CD8-positive, alpha-beta memory T cell (primary cell): ENCODE measurements at regions not wholly inside any gene's neighbourhood (a gene's known extent, or its start where the extent isn't known, plus 50 kb on each side); places are given as distances from the start of the nearest gene placed in this dataset.

Experiments
- CTCF ChIA-PET: fragments of 350-600 bp; sonication (Branson Sonifier 250); formaldehyde crosslinking; loops from one replicate; lab custom pipeline; 2021; ENCODE audit warnings: antibody characterized with exemption; lab: Charles Lee
- POLR2A ChIA-PET: fragments of 350-600 bp; sonication (Branson Sonifier 250); formaldehyde crosslinking; loops from one replicate; lab custom pipeline; 2021; ENCODE audit warnings: antibody characterized with exemption; lab: Charles Lee
- DNase-seq, 5 donors: peaks; one replicate each; pipeline versions ENCODE4 v3.0.0 to v3.0.0-alpha.2; 2020 to 2022; ENCODE audit warnings: mixed read lengths in 1 of 5
- H3K27ac ChIP-seq: one replicate; pipeline ENCODE4 v1.7.0; 2013; ENCODE audit warnings: low read depth, mild to moderate bottlenecking, low read length, moderate library complexity
- H3K27me3 ChIP-seq: 2 replicates; pipeline ENCODE4 v1.7.0; 2013; ENCODE audit warnings: low read length, mild to moderate bottlenecking; ENCODE audit not compliant: insufficient read depth, poor library complexity, severe bottlenecking
- H3K36me3 ChIP-seq: 2 replicates; pipeline ENCODE4 v1.7.0; 2013; ENCODE audit warnings: mild to moderate bottlenecking, low read length, moderate library complexity; ENCODE audit not compliant: insufficient read depth
- H3K4me1 ChIP-seq: 2 replicates; pipeline ENCODE4 v1.7.0; 2013; ENCODE audit warnings: mild to moderate bottlenecking, low read length, moderate library complexity; ENCODE audit not compliant: insufficient read depth
- H3K4me3 ChIP-seq: 2 replicates; pipeline ENCODE4 v1.7.0; 2013; ENCODE audit warnings: mild to moderate bottlenecking, low read length
- H3K9me3 ChIP-seq: 2 replicates; pipeline ENCODE4 v1.7.0; 2013; ENCODE audit warnings: mild to moderate bottlenecking, low read length
- H3K27ac Mint-ChIP-seq, 8 donors: one replicate each; pipeline ENCODE4 v1.8.0; 2020 to 2021; ENCODE audit warnings: mixed read lengths in 8 of 8, mild to moderate bottlenecking in 6 of 8, inconsistent platforms in 3 of 8, moderate library complexity in 3 of 8
- H3K27me3 Mint-ChIP-seq, 2 donors: one replicate each; pipeline ENCODE4 v1.8.0; 2020 to 2021; ENCODE audit warnings: mixed read lengths in 2 of 2, mild to moderate bottlenecking in 1 of 2, moderate library complexity in 1 of 2
- H3K36me3 Mint-ChIP-seq, 3 donors: one replicate each; pipeline ENCODE4 v1.8.0; 2020 to 2021; ENCODE audit warnings: mixed read lengths in 3 of 3, inconsistent platforms in 1 of 3, mild to moderate bottlenecking in 1 of 3
- H3K4me1 Mint-ChIP-seq, 3 donors: one replicate each; pipeline ENCODE4 v1.8.0; 2020 to 2021; ENCODE audit warnings: mixed read lengths in 3 of 3, inconsistent platforms in 1 of 3, mild to moderate bottlenecking in 1 of 3
- H3K4me3 Mint-ChIP-seq, 7 donors: one replicate each; pipeline ENCODE4 v1.8.0; 2020 to 2021; ENCODE audit warnings: mixed read lengths in 7 of 7, mild to moderate bottlenecking in 6 of 7, moderate library complexity in 4 of 7, inconsistent platforms in 2 of 7
- H3K9me3 Mint-ChIP-seq, 5 donors: one replicate each; pipeline ENCODE4 v1.8.0; 2020 to 2022; ENCODE audit warnings: mixed read lengths in 5 of 5, mild to moderate bottlenecking in 3 of 5, moderate library complexity in 2 of 5, inconsistent platforms in 1 of 5

DNA sequence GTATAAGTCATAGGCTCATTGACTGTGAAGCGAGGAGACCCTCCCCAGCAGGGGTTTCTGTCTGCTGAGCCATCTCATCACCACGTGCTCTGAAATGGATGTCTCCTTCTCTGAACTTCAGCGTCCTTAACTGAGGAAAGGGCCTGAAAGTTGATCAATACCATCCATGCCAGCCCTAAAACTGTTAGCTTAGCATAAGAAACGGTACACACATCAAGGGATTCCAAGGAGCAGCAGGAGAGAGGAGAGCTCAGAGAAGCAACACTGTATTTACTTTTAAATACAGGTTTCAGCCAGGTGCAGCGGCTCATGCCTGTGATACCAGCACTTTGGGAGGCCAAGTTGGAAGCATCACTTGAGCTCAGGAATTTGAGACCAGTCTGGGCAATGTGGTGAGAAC is 248.9 kb upstream of the TNRC6C start:
- no peak overlapping the region for H3K27ac ChIP-seq
- peaks cover 0 to 17% (median 5%) of the 10 kb centered on the region in 3 donors for H3K36me3 Mint-ChIP-seq
- ChIA-PET CTCF (interaction anchor here (1.3 kb wide), 1 partner anchor 65 kb away, joined by 5 read pairs; no protein-coding TSS in a partner anchor), POLR2A (no interaction called here)
- peak overlapping the region in 1 of 8 donors; percentile 61 for H3K27ac Mint-ChIP-seq
- H3K27me3 ChIP-seq, result no peaks in the 10 kb centered on the region
- no peaks in the 10 kb centered on the region for H3K4me1 ChIP-seq
- H3K4me3 Mint-ChIP-seq, result no peak overlapping the region
- no peaks in the 10 kb centered on the region for H3K36me3 ChIP-seq
- DNase-seq, result no peak
- H3K9me3 Mint-ChIP-seq, result peaks cover 21 to 35% (median 28%) of the 10 kb centered on the region in 5 donors
- no peaks in the 10 kb centered on the region for H3K4me1 Mint-ChIP-seq
- no peak overlapping the region for H3K4me3 ChIP-seq
- H3K27me3 Mint-ChIP-seq, result peaks cover 10 to 32% of the 10 kb centered on the region in 2 donors
- H3K9me3 ChIP-seq, result no peaks in the 10 kb centered on the region

DNA sequence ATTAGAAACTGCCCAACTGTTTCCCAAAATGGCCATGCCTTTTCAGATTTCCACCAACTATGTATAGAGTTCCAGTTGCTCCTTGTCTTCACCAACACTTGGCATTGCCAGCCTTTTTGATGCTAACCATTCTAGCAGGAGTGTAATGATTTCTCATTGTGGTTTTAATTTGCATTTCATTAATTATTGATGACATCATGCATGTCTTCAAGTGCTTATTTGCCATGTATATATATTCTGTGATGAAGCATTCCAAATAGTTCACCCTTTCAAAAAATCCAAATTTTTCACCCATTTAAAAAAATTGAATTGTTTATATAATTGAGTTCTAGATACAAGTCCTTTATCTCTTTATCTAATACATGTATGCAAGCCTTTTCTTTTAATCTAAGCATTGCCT is 245.9 kb upstream of the TNRC6C start:
- Mint-ChIP-seq H3K36me3 (peaks cover 0 to 9% (median 2%) of the 10 kb centered on the region in 3 donors), H3K27ac (no peak overlapping the region), H3K9me3 (peaks cover 9 to 23% (median 16%) of the 10 kb centered on the region in 5 donors), H3K4me1 (no peaks in the 10 kb centered on the region), H3K4me3 (no peak overlapping the region), H3K27me3 (peaks cover 4 to 26% of the 10 kb centered on the region in 2 donors)
- ChIA-PET CTCF (no interaction called here), POLR2A (no interaction called here)
- Histone ChIP-seq H3K4me3 (no peak overlapping the region), H3K9me3 (no peaks in the 10 kb centered on the region), H3K4me1 (no peaks in the 10 kb centered on the region), H3K27ac (no peak overlapping the region), H3K36me3 (no peaks in the 10 kb centered on the region), H3K27me3 (no peaks in the 10 kb centered on the region)
- no peak for DNase-seq

DNA sequence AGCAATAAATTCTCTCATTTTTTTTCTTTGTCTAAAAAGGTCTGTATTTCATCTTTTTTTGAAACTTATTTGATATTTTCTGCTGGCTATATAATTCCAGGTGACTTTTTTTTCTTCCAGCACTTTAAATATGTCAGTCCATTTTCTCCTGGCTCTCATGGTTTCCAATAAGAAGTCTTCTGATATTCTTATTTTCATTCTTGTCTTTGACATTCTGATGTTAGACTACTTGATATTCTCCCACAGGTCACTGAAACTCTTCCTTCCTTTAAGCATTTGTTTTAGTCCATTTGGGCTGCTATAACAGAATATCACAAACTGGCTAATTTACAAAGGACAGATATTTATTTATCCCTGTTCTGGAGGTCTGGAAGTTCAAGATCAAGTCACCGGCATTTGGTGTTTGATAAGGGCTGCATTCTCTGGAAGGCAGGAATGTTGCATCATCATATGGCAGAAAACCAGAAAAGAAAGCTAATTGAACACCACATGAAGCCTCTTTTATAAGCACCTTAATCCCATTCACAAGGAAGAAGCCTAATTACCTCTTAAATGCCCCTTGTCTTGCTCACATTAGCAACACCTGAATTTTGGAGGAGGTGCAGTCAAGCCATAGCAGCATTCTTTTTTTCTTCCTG is 242.1 kb upstream of the TNRC6C start:
- DNase-seq, result no peak
- CTCF ChIA-PET, result no interaction called here

DNA sequence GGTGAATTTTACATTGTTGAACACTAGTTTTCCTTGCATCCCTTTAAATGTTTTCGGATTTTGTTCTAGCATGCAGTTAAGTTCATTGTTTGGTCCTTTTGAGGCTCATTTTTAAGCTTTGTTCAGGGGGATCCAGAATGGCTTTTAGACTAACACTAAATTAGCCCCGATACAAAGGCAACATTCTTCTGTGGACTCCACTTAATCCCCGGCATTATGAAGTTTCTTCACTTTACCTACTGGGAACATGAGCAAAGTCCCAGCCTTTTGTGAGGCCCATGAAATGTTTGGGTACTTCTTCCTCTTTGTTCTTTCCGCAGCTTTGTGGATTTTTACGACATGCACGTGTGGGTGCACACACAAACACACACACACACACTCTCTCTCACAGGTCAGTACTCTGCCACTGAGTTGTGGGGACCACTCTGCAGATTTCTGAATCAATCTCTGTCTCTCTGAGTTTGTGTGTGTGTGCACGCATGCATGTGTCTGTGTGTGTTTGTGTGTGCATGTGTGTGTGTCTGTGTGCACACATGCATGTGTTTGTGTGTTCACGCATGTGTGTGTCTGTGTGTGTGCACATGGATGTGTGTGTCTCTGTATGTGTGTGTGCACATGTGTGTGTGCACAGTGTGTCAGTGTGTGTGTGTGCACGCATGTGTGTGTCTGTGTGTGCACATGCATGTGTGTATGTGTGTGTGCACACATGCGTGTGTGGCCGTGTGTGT is 240.4 kb upstream of the TNRC6C start:
- POLR2A ChIA-PET, result no interaction called here
- H3K27ac Mint-ChIP-seq, result no peak overlapping the region

More for the DNA sequence above, 242.1 kb upstream of the TNRC6C start:
- Histone ChIP-seq H3K4me3 (no peak overlapping the region), H3K4me1 (no peaks in the 10 kb centered on the region), H3K36me3 (no peaks in the 10 kb centered on the region), H3K27me3 (no peaks in the 10 kb centered on the region), H3K9me3 (no peaks in the 10 kb centered on the region), H3K27ac (no peak overlapping the region)
- Mint-ChIP-seq H3K4me1 (no peaks in the 10 kb centered on the region), H3K4me3 (no peak overlapping the region), H3K9me3 (peaks cover 9 to 23% (median 16%) of the 10 kb centered on the region in 5 donors), H3K27ac (no peak overlapping the region), H3K36me3 (peaks cover 0 to 9% (median 2%) of the 10 kb centered on the region in 3 donors), H3K27me3 (peaks cover 4 to 25% of the 10 kb centered on the region in 2 donors)
- POLR2A ChIA-PET, result no interaction called here

DNA sequence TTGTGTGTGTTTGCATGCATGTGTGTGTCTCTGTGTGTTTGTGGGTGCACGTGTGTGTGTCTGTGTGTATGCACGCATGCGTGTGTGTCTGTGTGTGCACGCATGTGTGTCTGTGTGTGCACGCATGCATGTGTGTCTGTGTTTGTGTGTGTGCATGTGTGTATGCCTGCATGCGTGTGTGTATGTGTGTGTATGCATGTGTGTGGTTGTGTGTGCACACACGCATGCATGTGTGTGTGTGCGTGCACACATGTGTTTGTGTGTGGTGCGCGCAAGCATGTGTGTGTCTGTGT is 239.9 kb upstream of the TNRC6C start:
- Histone ChIP-seq H3K36me3 (no peaks in the 10 kb centered on the region), H3K27me3 (no peaks in the 10 kb centered on the region), H3K9me3 (no peaks in the 10 kb centered on the region), H3K4me3 (no peak overlapping the region), H3K27ac (no peak overlapping the region), H3K4me1 (no peaks in the 10 kb centered on the region)
- H3K4me3 Mint-ChIP-seq, result no peak overlapping the region
- ChIA-PET POLR2A (no interaction called here), CTCF (no interaction called here)
- H3K27ac Mint-ChIP-seq, result no peak overlapping the region
- peaks cover 7 to 25% of the 10 kb centered on the region in 2 donors for H3K27me3 Mint-ChIP-seq
- no peaks in the 10 kb centered on the region for H3K4me1 Mint-ChIP-seq
- H3K9me3 Mint-ChIP-seq, result peaks cover 9 to 18% (median 12%) of the 10 kb centered on the region in 5 donors
- DNase-seq, result no peak
- peaks cover 0 to 9% (median 2%) of the 10 kb centered on the region in 3 donors for H3K36me3 Mint-ChIP-seq

More for the DNA sequence above, 240.4 kb upstream of the TNRC6C start:
- Histone ChIP-seq H3K4me3 (no peak overlapping the region), H3K9me3 (no peaks in the 10 kb centered on the region), H3K27me3 (no peaks in the 10 kb centered on the region), H3K27ac (no peak overlapping the region), H3K36me3 (no peaks in the 10 kb centered on the region), H3K4me1 (no peaks in the 10 kb centered on the region)
- Mint-ChIP-seq H3K9me3 (peaks cover 9 to 21% (median 15%) of the 10 kb centered on the region in 5 donors), H3K27me3 (peaks cover 7 to 25% of the 10 kb centered on the region in 2 donors), H3K4me3 (no peak overlapping the region), H3K4me1 (no peaks in the 10 kb centered on the region), H3K36me3 (peaks cover 0 to 9% (median 2%) of the 10 kb centered on the region in 3 donors)
- CTCF ChIA-PET, result interaction anchor here (0.6 kb wide), 1 partner anchor 470 kb away, joined by 3 read pairs; no protein-coding TSS in a partner anchor
- DNase-seq, result no peak

DNA sequence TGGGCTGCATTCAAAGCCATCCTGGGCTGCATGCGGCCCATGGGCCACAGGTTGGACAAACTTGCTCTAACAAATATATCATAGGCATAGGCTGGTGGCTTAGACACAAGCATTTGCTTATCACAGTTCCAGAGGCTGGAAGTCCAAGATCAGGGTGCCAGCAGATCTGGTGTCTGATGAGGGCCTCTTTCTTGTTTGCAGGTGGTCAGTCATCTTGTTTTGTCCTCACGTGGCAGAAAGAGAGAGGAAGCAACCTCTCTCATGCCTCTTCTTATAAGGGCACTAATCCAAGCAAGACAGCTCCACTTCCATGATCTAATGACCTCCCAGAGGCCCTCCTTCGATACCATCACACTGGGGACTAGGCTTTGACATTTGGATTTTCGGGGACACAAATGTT is 238.7 kb upstream of the TNRC6C start:
- H3K9me3 Mint-ChIP-seq, result peaks cover 0 to 8% (median 2%) of the 10 kb centered on the region in 5 donors
- H3K36me3 Mint-ChIP-seq, result peaks cover 0 to 2% (median 0%) of the 10 kb centered on the region in 3 donors
- POLR2A ChIA-PET, result no interaction called here
- no peaks in the 10 kb centered on the region for H3K36me3 ChIP-seq
- H3K9me3 ChIP-seq, result no peaks in the 10 kb centered on the region
- H3K4me1 Mint-ChIP-seq, result no peaks in the 10 kb centered on the region
- no peaks in the 10 kb centered on the region for H3K27me3 ChIP-seq
- DNase-seq, result no peak
- H3K4me3 Mint-ChIP-seq, result no peak overlapping the region
- H3K27ac Mint-ChIP-seq, result no peak overlapping the region
- no peak overlapping the region for H3K27ac ChIP-seq
- H3K4me3 ChIP-seq, result no peak overlapping the region
- CTCF ChIA-PET, result no interaction called here
- no peaks in the 10 kb centered on the region for H3K4me1 ChIP-seq
- H3K27me3 Mint-ChIP-seq, result peaks cover 7 to 20% of the 10 kb centered on the region in 2 donors

DNA sequence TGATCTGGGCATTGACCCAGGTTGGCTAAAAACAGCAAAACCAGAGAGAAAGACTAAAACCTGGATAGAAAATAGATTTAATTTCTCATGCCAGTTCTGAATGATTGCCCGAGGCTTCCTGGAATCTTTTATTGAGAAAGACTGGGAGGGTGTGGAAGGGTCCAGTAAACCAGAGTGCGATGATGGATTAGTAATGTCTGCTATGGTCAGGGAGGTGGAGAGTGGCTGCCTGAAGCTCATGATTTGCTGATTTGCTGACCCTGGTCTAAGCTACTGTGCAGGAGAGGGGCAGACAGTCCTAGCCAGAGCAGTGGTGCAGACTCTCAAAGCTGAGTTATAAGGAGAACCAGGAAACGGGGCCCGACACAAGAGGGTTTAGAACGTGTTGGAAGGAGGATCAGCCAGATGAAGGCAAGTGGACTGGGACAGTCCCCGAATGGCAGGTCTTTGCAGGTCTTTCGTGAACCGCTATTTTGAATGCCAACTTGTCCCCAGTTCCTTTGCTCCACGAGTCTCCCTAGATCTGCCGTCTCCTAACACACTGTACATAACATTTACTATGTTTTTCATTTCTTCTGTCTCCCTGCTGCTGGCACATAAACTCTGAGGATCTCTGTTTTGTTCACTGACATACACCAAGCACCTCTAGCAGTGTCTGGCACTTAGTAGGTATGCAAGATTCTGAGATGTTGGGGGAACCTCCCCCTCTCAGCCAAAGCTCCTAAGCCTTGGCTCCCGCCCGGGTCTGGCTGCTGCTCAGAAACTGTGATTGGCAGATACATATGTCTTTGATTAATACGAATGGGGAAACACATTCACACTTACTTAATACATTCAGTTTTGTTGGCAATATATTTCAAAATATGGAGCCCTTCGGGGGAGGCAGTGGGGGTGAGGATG is 237.3 kb upstream of the TNRC6C start:
- Mint-ChIP-seq H3K4me3 (no peak overlapping the region), H3K36me3 (peaks cover 0 to 2% (median 0%) of the 10 kb centered on the region in 3 donors), H3K27ac (no peak overlapping the region), H3K27me3 (peaks cover 7 to 15% of the 10 kb centered on the region in 2 donors), H3K9me3 (peaks cover 0 to 4% (median 1%) of the 10 kb centered on the region in 5 donors), H3K4me1 (no peaks in the 10 kb centered on the region)
- no peak overlapping the region for H3K27ac ChIP-seq
- no peaks in the 10 kb centered on the region for H3K4me1 ChIP-seq
- ChIA-PET CTCF (no interaction called here), POLR2A (no interaction called here)
- no peaks in the 10 kb centered on the region for H3K27me3 ChIP-seq
- H3K36me3 ChIP-seq, result no peaks in the 10 kb centered on the region
- no peak for DNase-seq
- no peaks in the 10 kb centered on the region for H3K9me3 ChIP-seq
- H3K4me3 ChIP-seq, result no peak overlapping the region

DNA sequence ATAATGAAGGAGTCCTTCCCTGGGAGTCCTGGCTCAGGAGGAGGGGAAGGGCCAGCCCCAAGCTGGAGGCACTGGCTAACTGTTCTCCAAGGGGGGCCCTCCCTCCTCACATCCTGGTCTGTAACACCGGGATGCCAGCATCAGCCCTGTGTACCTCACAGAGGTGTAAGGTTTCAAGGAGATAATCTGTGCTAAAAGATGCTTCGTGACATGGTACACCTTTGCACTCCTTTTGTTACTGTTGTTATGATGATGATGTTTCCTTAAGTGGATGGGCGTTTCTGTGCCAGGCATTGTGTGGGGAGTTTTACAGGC is 236.7 kb upstream of the TNRC6C start:
- DNase-seq, result no peak
- Mint-ChIP-seq H3K9me3 (peaks cover 0 to 2% (median 0%) of the 10 kb centered on the region in 5 donors), H3K4me3 (no peak overlapping the region), H3K27ac (no peak overlapping the region), H3K4me1 (no peaks in the 10 kb centered on the region), H3K27me3 (peaks cover 7 to 11% of the 10 kb centered on the region in 2 donors), H3K36me3 (peaks cover 0 to 2% (median 0%) of the 10 kb centered on the region in 3 donors)
- ChIA-PET CTCF (no interaction called here), POLR2A (no interaction called here)
- Histone ChIP-seq H3K4me3 (no peak overlapping the region), H3K36me3 (no peaks in the 10 kb centered on the region), H3K9me3 (no peaks in the 10 kb centered on the region), H3K4me1 (no peaks in the 10 kb centered on the region), H3K27me3 (no peaks in the 10 kb centered on the region), H3K27ac (no peak overlapping the region)
